B cell (primary cell): ENCODE measurements at regions not wholly inside any gene's neighbourhood (a gene's known extent, or its start where the extent isn't known, plus 50 kb on each side); places are given as distances from the start of the nearest gene placed in this dataset.

Source experiments
- ATAC-seq: fragments of 200-7000 bp; cut with Tn5 transposase; one replicate; pipeline ENCODE4 v1.10.0; 2021; ENCODE audit warnings: low read depth, mild to moderate bottlenecking, moderate number of reproducible peaks, moderate library complexity
- CTCF ChIA-PET: fragments of 350-600 bp; sonication (Branson Sonifier 250); formaldehyde crosslinking; loops from one replicate; lab custom pipeline; 2021; ENCODE audit warnings: antibody characterized with exemption, inconsistent platforms; lab: Charles Lee
- POLR2A ChIA-PET: fragments of 350-600 bp; sonication (Branson Sonifier 250); formaldehyde crosslinking; loops from one replicate; lab custom pipeline; 2021; ENCODE audit warnings: antibody characterized with exemption; lab: Charles Lee
- DNase-seq: peaks from one replicate; pipeline ENCODE4 v3.0.0; 2013
- H2AFZ ChIP-seq: 2 replicates; pipeline ENCODE4 v1.6.1; 2012; ENCODE audit warnings: mild to moderate bottlenecking, low read depth, low read length; ENCODE audit not compliant: insufficient read depth, poor library complexity, severe bottlenecking
- H3K27ac ChIP-seq, 2 donors: 1 replicate in 1 of 2; 2 replicates in 1 of 2; pipeline ENCODE4 v1.5.1; 2012 to 2013; ENCODE audit warnings: low read length in 2 of 2, mild to moderate bottlenecking in 2 of 2, moderate library complexity in 1 of 2
- H3K27me3 ChIP-seq, 4 experiments: fragments of 200-600 bp in 1 of 4; sonication (generic) in 1 of 4; replicated peaks in 1 of 4; 1 replicate in 2 of 4; 2 replicates in 2 of 4; pipeline versions ENCODE4 v1.6.1 to v1.7.0; 2013 to 2016; ENCODE audit warnings: low read length in 3 of 4, mild to moderate bottlenecking in 2 of 4, mixed read lengths in 1 of 4, moderate library complexity in 1 of 4; ENCODE audit not compliant: insufficient read depth in 4 of 4, control insufficient read depth in 3 of 4; ENCODE audit errors: control extremely low read depth in 1 of 4
- H3K36me3 ChIP-seq, 2 experiments: replicated peaks in 1 of 2; 1 replicate in 1 of 2; 2 replicates in 1 of 2; pipeline versions ENCODE4 v1.6.1 to v1.7.1; 2013; ENCODE audit warnings: low read length in 1 of 2; ENCODE audit not compliant: insufficient read depth in 2 of 2, control insufficient read depth in 1 of 2; ENCODE audit errors: control extremely low read depth in 1 of 2, extremely low read depth in 1 of 2
- H3K4me1 ChIP-seq, 2 donors: fragments of 200-600 bp in 1 of 2; sonication (generic) in 1 of 2; 1 replicate in 1 of 2; 2 replicates in 1 of 2; pipeline versions ENCODE4 v1.5.1 to v1.6.1; 2013 to 2017; ENCODE audit warnings: low read length in 2 of 2; ENCODE audit not compliant: control insufficient read depth in 2 of 2, insufficient read depth in 2 of 2
- H3K4me2 ChIP-seq: replicated peaks from 2 replicates; pipeline ENCODE3; 2012; ENCODE audit warnings: mild to moderate bottlenecking, low read depth, low read length; ENCODE audit not compliant: poor library complexity, severe bottlenecking
- H3K4me3 ChIP-seq, 5 experiments: fragments of 200-600 bp in 1 of 5; sonication (generic) in 1 of 5; 1 replicate in 3 of 5; 2 replicates in 2 of 5; pipeline versions ENCODE4 v1.5.1 to v1.7.0; 2011 to 2016; ENCODE audit warnings: low read length in 4 of 5, mild to moderate bottlenecking in 4 of 5, low read depth in 2 of 5, control low read depth in 1 of 5, moderate library complexity in 1 of 5; ENCODE audit not compliant: insufficient read depth in 1 of 5; ENCODE audit errors: control extremely low read depth in 1 of 5, extremely low read depth in 1 of 5
- H3K79me2 ChIP-seq: fragments of 200-600 bp; sonication (generic); one replicate; pipeline ENCODE4 v1.6.0; 2016; ENCODE audit warnings: low read length; ENCODE audit not compliant: control insufficient read depth, insufficient read depth
- H3K9ac ChIP-seq: fragments of 200-600 bp; sonication (generic); 2 replicates; pipeline ENCODE4 v1.6.1; 2017; ENCODE audit warnings: mild to moderate bottlenecking, low read length, moderate library complexity
- H3K9me3 ChIP-seq, 3 donors: one replicate each; pipeline versions ENCODE4 v1.6.1 to v1.7.1; 2013; ENCODE audit warnings: low read length in 2 of 3; ENCODE audit not compliant: control insufficient read depth in 2 of 3, insufficient read depth in 1 of 3; ENCODE audit errors: control extremely low read depth in 1 of 3
- H4K20me1 ChIP-seq: 2 replicates; pipeline ENCODE4 v1.6.0; 2012; ENCODE audit warnings: mild to moderate bottlenecking, low read length; ENCODE audit not compliant: insufficient read depth, control insufficient read depth, poor library complexity, severe bottlenecking
- H3K27ac Mint-ChIP-seq: one replicate; pipeline ENCODE4 v1.8.0; 2021; ENCODE audit warnings: mixed read lengths
- H3K27me3 Mint-ChIP-seq: one replicate; pipeline ENCODE4 v1.8.0; 2021; ENCODE audit warnings: mixed read lengths
- H3K4me1 Mint-ChIP-seq: one replicate; pipeline ENCODE4 v1.8.0; 2021; ENCODE audit warnings: mixed read lengths
- H3K4me3 Mint-ChIP-seq: one replicate; pipeline ENCODE4 v1.8.0; 2021; ENCODE audit warnings: mixed read lengths
- H3K9me3 Mint-ChIP-seq: one replicate; pipeline ENCODE4 v1.8.0; 2022; ENCODE audit warnings: mixed read lengths; ENCODE audit not compliant: insufficient read depth
- CTCF ChIP-seq: fragments of 200-600 bp; IDR thresholded peaks from one replicate; pipeline ENCODE4 v1.8.0; 2022; ENCODE audit warnings: antibody characterized with exemption, mild to moderate bottlenecking
- EZH2 ChIP-seq: IDR thresholded peaks from 2 replicates; pipeline ENCODE4 v1.6.1; 2012; ENCODE audit warnings: borderline replicate concordance, low read depth, mild to moderate bottlenecking, moderate library complexity, low read length; ENCODE audit not compliant: insufficient read depth, poor library complexity, severe bottlenecking
- WGBS: methylation state at CpG from one replicate; pipeline ENCODE4 v1.1.5; 2013; ENCODE audit warnings: missing lambda C conversion rate; ENCODE audit not compliant: insufficient coverage; 5-methylcytosine and 5-hydroxymethylcytosine counted together
- intact Hi-C: fragments of 100-400 bp; cut with micrococcal nuclease; formaldehyde crosslinking; loops from one replicate; pipeline ENCODE4 v1.10.0; 2022

- CTCF ChIA-PET, result no interaction called here
- H4K20me1 ChIP-seq, result no peaks in the 10 kb centered on the region
- no peaks in the 10 kb centered on the region for H3K9me3 ChIP-seq
- no peak for TF ChIP-seq EZH2
- TF ChIP-seq CTCF, result no peak
- H3K9ac ChIP-seq, result no peak overlapping the region
- H3K4me2 ChIP-seq, result no peak overlapping the region
- H3K79me2 ChIP-seq, result no peaks in the 10 kb centered on the region
- H3K4me1 Mint-ChIP-seq, result no peaks in the 10 kb centered on the region
- POLR2A ChIA-PET, result no interaction called here
- H3K27me3 ChIP-seq, result no peaks in the 10 kb centered on the region
- no CpG with 5 or more reads among the region's 3 CpGs for WGBS
- no peak overlapping the region for H3K4me3 Mint-ChIP-seq
- H3K27me3 Mint-ChIP-seq, result no peaks in the 10 kb centered on the region
- H2AFZ ChIP-seq, result no peak overlapping the region
- H3K27ac Mint-ChIP-seq, result no peak overlapping the region
- ATAC-seq, result no peak
- H3K4me1 ChIP-seq, result no peaks in the 10 kb centered on the region
- no peak overlapping the region for H3K27ac ChIP-seq
- H3K36me3 ChIP-seq, result no peaks in the 10 kb centered on the region
- intact Hi-C loops, result no loop called here
- no peak for DNase-seq
- H3K9me3 Mint-ChIP-seq, result no peaks in the 10 kb centered on the region
- no peak overlapping the region for H3K4me3 ChIP-seq
Observed at GRCh38 chr9:29397148-29397547, 1823.9 kb upstream of the C9orf72 start.

GRCh38 chr9:29416204-29416603 is 1842.9 kb upstream of the C9orf72 start:
- Mint-ChIP-seq H3K4me3 (no peak overlapping the region), H3K27me3 (no peaks in the 10 kb centered on the region), H3K9me3 (no peaks in the 10 kb centered on the region), H3K4me1 (no peaks in the 10 kb centered on the region), H3K27ac (no peak overlapping the region)
- H4K20me1 ChIP-seq, result no peaks in the 10 kb centered on the region
- H3K36me3 ChIP-seq, result no peaks in the 10 kb centered on the region
- no peak overlapping the region for H3K4me3 ChIP-seq
- no peaks in the 10 kb centered on the region for H3K79me2 ChIP-seq
- no peak overlapping the region for H3K27ac ChIP-seq
- DNase-seq, result no peak
- intact Hi-C loops, result no loop called here
- H3K4me1 ChIP-seq, result no peaks in the 10 kb centered on the region
- no peak overlapping the region for H3K4me2 ChIP-seq
- no CpG with 5 or more reads among the region's 2 CpGs for WGBS
- no peak for TF ChIP-seq CTCF
- H3K27me3 ChIP-seq, result no peaks in the 10 kb centered on the region
- CTCF ChIA-PET, result no interaction called here
- H3K9ac ChIP-seq, result no peak overlapping the region
- H3K9me3 ChIP-seq, result no peaks in the 10 kb centered on the region
- no peak for ATAC-seq
- POLR2A ChIA-PET, result no interaction called here
- no peak overlapping the region for H2AFZ ChIP-seq
